IPS DF 19.7 (cell line): ENCODE measurements at regions not wholly inside any gene's neighbourhood (a gene's known extent, or its start where the extent isn't known, plus 50 kb on each side); places are given as distances from the start of the nearest gene placed in this dataset.

ENCODE experiments used
- DNase-seq: peaks from one replicate; pipeline ENCODE4 v3.0.0-alpha.2; 2013; ENCODE audit warnings: low read depth, low spot score

DNA sequence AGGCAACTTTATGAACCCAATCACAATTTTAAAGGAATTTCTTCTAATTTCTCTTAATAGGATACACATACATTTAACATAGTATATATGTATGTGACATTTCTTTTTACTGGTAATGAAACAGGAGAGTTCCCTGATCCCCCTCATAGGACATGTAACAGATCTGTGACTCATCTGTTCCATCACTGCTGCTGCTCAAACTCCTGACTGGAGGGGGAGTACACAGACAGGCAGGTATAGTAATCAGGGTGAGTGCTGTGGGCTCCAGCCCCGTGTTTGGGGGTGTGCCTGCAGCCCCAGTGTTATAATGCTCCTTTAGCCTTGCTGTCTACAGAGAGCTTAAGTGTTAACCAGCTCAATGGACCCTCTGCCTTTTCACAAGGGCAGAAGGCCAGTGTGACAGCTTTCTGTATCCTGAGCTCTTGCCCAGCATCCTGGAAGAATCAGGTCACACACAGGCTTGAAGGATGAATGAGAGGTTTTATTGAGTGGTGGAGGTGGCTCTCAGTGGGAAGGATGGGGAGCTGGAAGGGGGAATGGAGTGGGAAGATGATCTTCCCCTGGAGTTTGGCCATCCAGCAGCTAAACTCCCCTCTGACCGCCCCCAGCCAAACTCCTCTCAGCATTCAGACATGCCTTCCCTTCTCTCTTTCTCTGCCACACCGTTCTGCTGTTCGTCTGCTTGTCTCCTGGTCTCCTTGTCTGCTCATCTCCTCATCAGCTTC, 161.3 kb downstream of the ZNF608 start:
- DNase-seq, result no peak

DNA sequence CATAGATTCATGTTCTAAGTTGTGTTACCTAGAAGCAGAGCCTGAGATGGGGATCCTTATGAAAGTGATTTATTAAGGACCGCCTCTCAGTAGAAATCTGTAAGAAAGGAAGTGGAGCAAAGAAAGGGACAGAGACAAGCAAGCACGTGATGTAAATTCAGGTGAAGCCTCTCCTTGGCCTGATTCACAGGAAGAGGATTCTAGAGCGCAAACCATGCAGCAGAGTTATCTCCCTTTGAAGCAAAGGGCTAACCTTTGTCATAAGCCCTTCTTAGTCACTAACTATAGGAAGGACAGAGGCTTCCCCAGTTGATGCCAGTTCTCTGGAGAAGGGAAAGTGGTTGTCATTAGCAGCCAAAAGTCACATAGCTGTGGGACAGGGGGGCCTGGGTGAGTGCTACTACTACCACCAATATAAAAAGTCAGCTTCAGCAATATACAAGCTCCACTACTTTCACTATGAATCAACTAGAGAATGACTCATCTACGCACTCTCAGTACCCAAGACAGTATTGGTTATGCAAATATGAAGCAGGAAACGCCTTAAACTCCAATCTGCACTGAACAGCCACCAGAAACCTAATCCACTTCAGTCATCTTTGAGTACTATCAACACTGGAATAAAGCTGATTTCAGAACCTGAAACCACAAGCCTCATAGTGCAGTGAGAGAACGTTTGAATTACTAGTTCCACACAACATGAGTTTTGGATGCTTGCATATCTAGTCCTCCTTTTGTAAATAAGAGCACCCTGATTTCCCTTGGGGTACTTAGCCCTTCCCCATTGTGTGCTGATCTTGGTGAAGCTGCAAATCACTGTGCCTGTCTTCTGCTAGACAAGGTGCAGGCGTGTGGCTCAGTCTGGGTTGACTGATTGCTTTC, 162.7 kb downstream of the ZNF608 start:
- no peak for DNase-seq

DNA sequence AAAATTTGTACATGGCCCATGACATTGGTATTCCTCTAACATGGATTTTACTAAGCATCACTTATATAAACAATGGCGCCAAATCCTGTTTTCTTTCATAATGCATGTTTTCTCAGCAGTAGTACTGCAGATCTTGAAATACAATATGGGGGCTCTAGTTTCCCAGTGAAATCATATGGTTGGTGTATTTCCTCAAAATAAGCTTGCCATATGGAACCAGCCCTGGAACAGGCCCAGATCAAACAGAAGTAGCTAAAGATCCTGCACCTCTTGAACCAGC, 163.9 kb downstream of the ZNF608 start:
- DNase-seq, result no peak

- no peak for DNase-seq
Observed at GRCh38 chr5:124581738-124582560, 164.5 kb downstream of the ZNF608 start.

- DNase-seq, result peak; percentile 97
Observed at GRCh38 chr5:124580925-124581737, 165.3 kb downstream of the ZNF608 start.

DNA sequence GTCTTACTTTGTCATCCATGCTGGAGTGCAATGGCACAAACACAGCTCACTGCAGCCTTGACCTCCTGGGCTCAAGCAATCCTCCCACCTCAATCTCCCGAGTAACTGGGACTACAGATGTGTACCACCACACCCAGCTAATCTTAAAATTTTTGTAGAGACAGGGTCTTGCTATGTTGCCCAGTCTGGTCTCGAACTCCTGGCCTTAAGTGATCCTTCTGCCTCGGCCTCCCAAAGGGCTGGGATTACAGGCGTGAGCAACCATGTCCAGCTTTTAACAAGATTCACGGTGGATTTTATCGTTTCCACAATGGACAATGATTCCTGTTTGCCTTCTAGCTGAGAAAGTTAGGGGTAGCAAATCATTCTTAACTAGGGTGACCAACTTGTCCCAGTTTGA, 165.9 kb downstream of the ZNF608 start:
- no peak for DNase-seq

DNA sequence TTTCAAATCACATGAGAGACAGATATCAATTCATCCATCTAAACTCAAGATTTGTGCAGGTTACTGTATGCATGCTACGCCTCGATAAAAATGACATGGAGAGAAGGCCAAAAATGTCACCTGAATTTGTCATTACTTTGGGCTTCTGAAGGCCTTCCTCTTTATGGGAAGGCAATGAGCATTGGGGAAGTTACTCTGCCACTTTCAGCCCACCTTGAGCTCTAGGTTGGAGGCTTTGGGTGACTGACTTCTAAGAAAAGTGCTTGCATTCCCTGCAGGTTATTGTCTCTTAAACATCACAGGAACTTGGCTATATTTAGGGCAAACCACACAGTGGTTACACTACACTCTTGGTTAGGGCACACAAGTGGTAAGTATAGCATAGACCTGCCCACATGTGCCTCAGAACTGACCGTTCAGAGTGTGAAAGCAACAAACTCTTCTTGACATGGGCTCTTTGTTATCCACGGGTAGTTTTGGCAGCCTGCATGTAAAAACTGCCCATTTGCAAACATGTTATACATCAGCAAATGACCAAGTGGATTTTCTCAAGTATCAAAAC, 169.5 kb downstream of the ZNF608 start:
- DNase-seq, result no peak

DNA sequence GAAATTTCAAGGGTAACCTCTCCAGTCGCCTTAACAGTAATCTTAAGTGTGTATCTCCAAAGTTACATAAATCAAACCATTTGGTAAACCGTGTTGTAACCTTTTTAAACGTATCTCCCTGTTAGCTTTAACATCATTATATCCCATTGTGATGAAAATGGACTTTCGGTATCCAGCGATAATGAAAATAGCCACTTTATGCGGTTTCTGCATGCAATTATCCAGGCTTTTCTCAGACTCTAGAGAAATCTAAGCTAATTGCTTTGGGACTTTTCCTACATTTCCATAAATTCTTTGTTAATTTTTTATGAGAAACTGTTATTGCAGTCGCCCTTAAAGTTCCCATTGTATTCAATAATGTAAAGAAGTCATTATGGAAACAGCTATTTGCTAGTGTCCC, 170.7 kb downstream of the ZNF608 start:
- no peak for DNase-seq

DNA sequence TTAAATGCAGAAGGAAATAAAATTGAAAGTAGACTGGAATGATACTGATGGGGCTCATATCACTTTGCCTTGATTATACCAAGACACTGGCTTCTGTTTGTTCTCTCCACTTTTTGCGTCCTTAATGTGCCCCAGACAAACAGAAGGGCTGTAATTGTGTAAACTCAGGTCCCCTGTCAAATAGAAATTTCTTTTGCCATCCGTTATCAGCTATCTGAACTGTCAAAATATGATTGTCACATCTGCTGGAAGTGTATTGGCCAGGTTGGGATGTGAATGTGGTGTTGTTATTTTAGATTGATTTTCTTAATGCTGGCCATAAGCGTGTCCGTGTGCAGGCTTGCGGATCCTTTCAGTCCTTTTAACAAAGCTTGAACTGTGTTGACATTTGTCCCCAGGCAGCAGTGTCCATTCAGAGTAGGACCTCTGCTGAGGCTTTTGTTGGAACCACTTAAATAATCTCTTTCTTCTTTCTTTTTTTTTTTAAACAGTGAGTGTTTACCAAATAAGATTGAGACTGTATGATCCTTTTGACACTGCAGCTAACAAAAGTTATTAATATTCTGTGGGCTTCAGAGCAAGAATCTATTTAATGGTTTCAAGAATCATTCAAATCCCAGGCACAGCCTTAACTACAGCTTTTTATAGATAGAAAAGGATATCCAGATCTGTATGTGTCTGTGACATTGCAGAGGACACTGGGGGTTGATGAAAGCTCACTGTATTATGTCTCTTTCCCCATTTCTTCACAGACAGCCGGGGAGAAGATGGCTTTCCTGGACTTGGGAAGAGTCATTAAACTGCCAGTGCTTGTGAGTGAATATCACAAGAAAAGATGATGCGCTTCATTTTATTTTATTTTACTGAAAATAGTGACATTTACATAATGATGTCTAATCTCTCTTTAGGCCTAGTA, 171.7 kb downstream of the ZNF608 start:
- no peak for DNase-seq

GRCh38 chr5:124572971-124573370, 173.5 kb downstream of the ZNF608 start:
- DNase-seq, result no peak

DNA sequence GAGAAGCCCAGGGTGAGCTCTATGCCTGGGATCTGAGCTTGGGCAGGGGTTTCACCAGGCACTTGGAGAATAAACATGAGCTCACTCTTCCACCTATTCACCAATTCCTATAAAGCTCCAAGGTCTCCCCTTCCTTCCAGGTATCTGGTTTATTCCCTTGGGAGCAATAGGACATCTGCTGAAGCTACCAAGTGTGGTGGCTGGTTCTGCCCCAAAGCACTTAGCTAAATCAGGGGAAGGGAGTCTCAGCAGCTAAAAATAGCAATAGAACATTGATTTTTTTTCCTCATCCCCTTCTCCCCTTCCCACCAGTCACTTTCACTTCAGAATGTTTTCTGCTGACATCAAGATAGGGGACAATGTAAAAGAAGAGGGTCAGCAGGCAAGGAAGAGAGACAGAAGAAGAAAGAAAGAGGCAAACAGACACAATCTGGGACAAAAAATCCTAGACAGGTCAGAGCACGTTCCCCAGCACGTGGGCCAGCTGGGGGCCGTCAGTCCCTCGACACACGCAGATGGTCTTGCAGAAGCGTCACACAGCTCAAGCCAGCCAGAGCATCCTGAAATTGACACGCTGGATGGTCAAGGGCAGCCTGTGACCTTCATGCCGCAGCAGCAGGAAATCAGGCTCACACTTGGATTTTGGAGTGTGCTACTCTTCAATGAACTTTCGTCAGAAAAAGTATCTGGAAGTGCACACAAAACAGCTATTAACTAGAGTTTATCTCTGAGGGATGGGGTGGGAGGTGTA, 176.0 kb downstream of the ZNF608 start:
- DNase-seq, result no peak

- DNase-seq, result no peak
Observed at GRCh38 chr5:124566875-124567450, 179.5 kb downstream of the ZNF608 start.

GRCh38 chr5:124561451-124561850, 185.0 kb downstream of the ZNF608 start:
- DNase-seq, result no peak

GRCh38 chr5:124560370-124560769, 186.1 kb downstream of the ZNF608 start:
- DNase-seq, result no peak

- no peak for DNase-seq
Observed at GRCh38 chr5:124557761-124558160, 188.7 kb downstream of the ZNF608 start.

- no peak for DNase-seq
Observed at GRCh38 chr5:124554746-124555578, 191.5 kb downstream of the ZNF608 start.

GRCh38 chr5:124553911-124554310, 192.5 kb downstream of the ZNF608 start:
- DNase-seq, result no peak

- no peak for DNase-seq
Observed at GRCh38 chr5:124552526-124552925, 193.9 kb downstream of the ZNF608 start.
